Kidney epithelial cell (primary cell): ENCODE measurements at regions not wholly inside any gene's neighbourhood (a gene's known extent, or its start where the extent isn't known, plus 50 kb on each side); places are given as distances from the start of the nearest gene placed in this dataset.
A peak's percentile ranks its signal among the peaks of the same experiment; 100 is the strongest.

Experiments
- DNase-seq: peaks from one replicate; pipeline ENCODE4 v3.0.0-alpha.2; 2010; ENCODE audit warnings: low read depth
- H3K27me3 ChIP-seq: 2 replicates; pipeline ENCODE4 v1.6.0; 2011; ENCODE audit warnings: low read length; ENCODE audit not compliant: control insufficient read depth, insufficient read depth
- H3K36me3 ChIP-seq: 2 replicates; pipeline ENCODE4 v1.5.1; 2011; ENCODE audit warnings: low read length; ENCODE audit not compliant: control insufficient read depth, insufficient read depth
- H3K4me3 ChIP-seq: 2 replicates; pipeline ENCODE4 v1.5.1; 2011; ENCODE audit warnings: low read depth, mild to moderate bottlenecking, control low read depth, low read length
- TF ChIP-seq, protein P1 (sequence below): IDR thresholded peaks from 2 replicates; pipeline ENCODE4 v1.5.1; 2011; ENCODE audit warnings: mild to moderate bottlenecking, moderate library complexity, low read length, control low read depth, inconsistent platforms; ENCODE audit not compliant: insufficient read depth, poor library complexity, severe bottlenecking

DNA sequence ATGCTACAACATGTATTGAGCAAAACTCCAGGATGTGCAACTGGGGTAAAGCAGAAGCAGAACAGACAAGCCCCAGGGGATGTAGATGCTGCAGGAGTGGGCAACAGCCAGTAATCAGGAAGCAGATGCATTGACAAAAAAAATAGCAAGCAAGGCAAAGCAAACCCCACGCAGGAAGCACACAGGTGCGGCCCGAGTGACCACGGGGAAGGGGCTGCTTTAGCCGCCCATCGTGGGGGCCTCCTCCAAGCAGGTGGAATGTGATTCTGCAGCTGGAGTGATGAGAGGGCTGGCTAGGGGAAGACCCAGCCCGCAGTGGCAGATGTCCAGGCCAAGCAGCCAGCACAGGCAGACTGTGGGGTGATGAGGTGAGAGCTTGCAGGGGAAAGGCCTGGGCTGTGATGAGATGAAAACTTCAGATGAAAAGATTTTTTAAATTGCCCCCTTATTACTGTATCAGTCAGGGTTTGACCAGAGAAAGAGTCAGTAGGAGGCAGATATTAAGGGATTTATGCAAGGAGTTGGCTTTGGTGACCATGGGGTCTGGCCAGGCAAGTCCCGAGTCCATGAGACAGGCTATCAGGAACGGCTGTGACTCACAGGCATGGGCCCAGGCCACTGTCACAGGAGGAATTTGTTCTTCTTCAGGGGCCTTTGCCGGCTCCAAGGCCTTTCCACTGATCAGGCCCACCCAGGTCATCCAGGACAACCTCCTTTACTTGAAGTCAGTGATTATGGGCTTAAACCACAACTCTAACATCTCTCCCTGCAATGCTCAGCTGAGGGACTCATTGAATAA lies 207.6 kb downstream of the ANKRD60 start:
- TF ChIP-seq, protein P1, sequence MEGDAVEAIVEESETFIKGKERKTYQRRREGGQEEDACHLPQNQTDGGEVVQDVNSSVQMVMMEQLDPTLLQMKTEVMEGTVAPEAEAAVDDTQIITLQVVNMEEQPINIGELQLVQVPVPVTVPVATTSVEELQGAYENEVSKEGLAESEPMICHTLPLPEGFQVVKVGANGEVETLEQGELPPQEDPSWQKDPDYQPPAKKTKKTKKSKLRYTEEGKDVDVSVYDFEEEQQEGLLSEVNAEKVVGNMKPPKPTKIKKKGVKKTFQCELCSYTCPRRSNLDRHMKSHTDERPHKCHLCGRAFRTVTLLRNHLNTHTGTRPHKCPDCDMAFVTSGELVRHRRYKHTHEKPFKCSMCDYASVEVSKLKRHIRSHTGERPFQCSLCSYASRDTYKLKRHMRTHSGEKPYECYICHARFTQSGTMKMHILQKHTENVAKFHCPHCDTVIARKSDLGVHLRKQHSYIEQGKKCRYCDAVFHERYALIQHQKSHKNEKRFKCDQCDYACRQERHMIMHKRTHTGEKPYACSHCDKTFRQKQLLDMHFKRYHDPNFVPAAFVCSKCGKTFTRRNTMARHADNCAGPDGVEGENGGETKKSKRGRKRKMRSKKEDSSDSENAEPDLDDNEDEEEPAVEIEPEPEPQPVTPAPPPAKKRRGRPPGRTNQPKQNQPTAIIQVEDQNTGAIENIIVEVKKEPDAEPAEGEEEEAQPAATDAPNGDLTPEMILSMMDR: no peak
- no peak overlapping the region for H3K4me3 ChIP-seq
- H3K27me3 ChIP-seq: no peaks in the 10 kb centered on the region
- DNase-seq: no peak
- no peaks in the 10 kb centered on the region for H3K36me3 ChIP-seq

GRCh38 chr20:58019850-58020625 lies 208.4 kb downstream of the ANKRD60 start:
- TF ChIP-seq, protein P1: no peak
- H3K27me3 ChIP-seq: no peaks in the 10 kb centered on the region
- DNase-seq: no peak
- no peak overlapping the region for H3K4me3 ChIP-seq
- no peaks in the 10 kb centered on the region for H3K36me3 ChIP-seq

- TF ChIP-seq, protein P1: no peak
- peak; percentile 72 for DNase-seq
- H3K36me3 ChIP-seq: no peaks in the 10 kb centered on the region
- H3K27me3 ChIP-seq: no peaks in the 10 kb centered on the region
- no peak overlapping the region for H3K4me3 ChIP-seq
These were observed 209.2 kb downstream of the ANKRD60 start for GRCh38 chr20:58019027-58019849.

DNA sequence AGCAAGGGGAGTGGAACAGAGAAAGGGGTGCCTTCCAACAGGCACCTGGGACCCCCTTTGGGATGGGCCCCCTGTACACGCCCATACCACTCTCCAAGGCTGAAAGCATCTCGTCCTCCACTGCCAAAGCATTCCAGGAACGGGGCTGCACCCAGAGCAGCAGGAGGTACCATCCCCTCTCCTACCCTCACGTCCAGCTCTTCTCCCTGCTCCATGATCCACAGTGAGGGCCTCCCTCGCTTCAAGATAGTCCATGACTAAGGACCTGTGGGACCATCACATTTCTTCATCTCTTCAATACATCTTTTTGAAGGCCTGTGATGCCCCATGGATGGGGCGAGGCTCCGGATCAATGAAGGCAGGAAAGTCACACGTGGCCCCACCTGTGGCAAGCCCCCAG lies 209.9 kb downstream of the ANKRD60 start:
- DNase-seq: no peak
- Histone ChIP-seq H3K27me3 (no peaks in the 10 kb centered on the region), H3K36me3 (no peaks in the 10 kb centered on the region), H3K4me3 (no peak overlapping the region)
- TF ChIP-seq, protein P1: no peak

DNA sequence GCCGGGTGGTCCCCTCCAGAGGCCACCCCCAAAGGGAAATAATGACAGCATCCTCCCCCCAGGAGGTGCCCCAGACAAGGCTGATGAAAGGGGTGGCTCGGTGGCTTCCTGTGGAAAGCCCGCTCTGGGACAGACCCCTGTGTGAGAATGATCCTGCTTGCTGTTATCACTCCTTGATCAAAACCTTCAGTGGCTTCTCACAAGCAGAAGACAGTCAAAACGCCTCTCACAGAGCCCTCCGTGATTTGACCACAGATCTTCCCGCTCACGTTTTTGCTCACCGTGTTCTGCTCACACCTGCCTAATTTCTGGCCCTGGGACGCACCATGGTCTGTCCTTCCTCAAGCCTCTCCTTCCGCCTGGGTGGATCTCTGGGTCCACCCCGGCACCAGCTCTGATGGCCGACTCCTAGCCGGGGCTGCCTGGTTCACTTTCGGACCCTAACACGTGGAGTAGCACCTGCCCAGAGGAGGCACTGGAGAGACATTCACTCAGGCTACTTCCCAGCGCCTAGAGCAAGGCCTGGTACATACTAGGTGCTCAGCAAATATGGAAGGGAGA lies 210.4 kb downstream of the ANKRD60 start:
- no peak for DNase-seq
- TF ChIP-seq, protein P1: no peak
- no peaks in the 10 kb centered on the region for H3K36me3 ChIP-seq
- no peak overlapping the region for H3K4me3 ChIP-seq
- no peaks in the 10 kb centered on the region for H3K27me3 ChIP-seq
